ENCODE measurements at regions not wholly inside any gene's neighbourhood (a gene's known extent, or its start where the extent isn't known, plus 50 kb on each side); places are given as distances from the start of the nearest gene placed in this dataset.

GRCh38 chr3:110865934-110866333 lies 205.7 kb upstream of the NECTIN3 start:
- in situ Hi-C loops (cut with HindIII; ENCODE audit: low sequenced_read_pairs), result no loop called here
- TF ChIP-seq, protein P1, sequence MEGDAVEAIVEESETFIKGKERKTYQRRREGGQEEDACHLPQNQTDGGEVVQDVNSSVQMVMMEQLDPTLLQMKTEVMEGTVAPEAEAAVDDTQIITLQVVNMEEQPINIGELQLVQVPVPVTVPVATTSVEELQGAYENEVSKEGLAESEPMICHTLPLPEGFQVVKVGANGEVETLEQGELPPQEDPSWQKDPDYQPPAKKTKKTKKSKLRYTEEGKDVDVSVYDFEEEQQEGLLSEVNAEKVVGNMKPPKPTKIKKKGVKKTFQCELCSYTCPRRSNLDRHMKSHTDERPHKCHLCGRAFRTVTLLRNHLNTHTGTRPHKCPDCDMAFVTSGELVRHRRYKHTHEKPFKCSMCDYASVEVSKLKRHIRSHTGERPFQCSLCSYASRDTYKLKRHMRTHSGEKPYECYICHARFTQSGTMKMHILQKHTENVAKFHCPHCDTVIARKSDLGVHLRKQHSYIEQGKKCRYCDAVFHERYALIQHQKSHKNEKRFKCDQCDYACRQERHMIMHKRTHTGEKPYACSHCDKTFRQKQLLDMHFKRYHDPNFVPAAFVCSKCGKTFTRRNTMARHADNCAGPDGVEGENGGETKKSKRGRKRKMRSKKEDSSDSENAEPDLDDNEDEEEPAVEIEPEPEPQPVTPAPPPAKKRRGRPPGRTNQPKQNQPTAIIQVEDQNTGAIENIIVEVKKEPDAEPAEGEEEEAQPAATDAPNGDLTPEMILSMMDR (IDR thresholded peaks at IDR 0.05; ENCODE audit: low read depth, low read length, missing control alignments), result no peak
- no peak for DNase-seq (ENCODE audit: low read depth)
- H3K4me3 ChIP-seq (ENCODE audit: low read depth, low read length), result no peak overlapping the region

- no peak for DNase-seq (ENCODE audit: low read depth)
- H3K4me3 ChIP-seq (ENCODE audit: low read depth, low read length), result no peak overlapping the region
- TF ChIP-seq, protein P1 (IDR thresholded peaks at IDR 0.05; ENCODE audit: low read depth, low read length, missing control alignments), result no peak
- in situ Hi-C loops (cut with HindIII; ENCODE audit: low sequenced_read_pairs), result no loop called here
Measured at GRCh38 chr3:110868106-110868505, 203.5 kb upstream of the NECTIN3 start.

DNA sequence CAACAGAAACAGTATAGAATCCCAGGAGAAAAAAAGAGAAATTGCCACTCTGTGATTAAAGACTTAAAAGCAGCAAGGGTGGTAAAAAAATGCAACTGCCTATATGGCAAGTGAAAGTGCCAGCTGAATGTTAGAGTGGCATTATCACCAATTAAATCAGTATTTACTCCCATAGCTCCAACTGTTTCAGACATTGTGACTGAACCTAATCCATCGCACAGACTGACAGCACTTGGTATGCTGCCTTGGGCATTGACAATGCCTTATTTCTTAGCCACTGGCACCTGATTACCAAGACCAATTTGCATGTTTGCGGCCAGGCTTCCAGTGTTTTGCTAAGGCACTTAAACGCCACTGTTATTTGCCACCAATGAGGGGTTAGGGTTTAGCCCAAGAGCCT lies 201.9 kb upstream of the NECTIN3 start:
- TF ChIP-seq, protein P1 (IDR thresholded peaks at IDR 0.05; ENCODE audit: low read depth, low read length, missing control alignments), result no peak
- DNase-seq (ENCODE audit: low read depth), result no peak
- in situ Hi-C loops (cut with HindIII; ENCODE audit: low sequenced_read_pairs), result no loop called here
- H3K4me3 ChIP-seq (ENCODE audit: low read depth, low read length), result no peak overlapping the region

GRCh38 chr3:110871869-110872268 lies 199.7 kb upstream of the NECTIN3 start:
- TF ChIP-seq, protein P1 (IDR thresholded peaks at IDR 0.05; ENCODE audit: low read depth, low read length, missing control alignments), result no peak
- in situ Hi-C loops (cut with HindIII; ENCODE audit: low sequenced_read_pairs), result no loop called here

DNA sequence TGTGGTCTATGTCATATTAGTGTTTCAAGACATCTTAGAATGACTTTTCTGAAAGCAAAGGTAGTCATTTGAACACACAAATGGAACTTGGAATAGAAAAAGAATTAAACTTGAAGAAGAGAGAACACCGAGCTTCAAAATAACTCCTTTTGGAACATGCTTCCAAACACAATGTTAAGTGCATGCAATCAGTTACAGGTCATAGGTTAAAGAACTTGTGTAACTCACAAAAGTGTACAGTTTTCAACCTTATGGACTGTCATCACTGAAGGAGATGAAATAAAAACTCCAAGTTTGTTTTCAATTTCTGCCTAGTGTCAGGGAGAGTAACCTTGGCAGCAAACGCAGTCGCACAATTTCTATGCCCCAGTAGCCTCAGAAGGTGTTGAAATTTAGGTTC lies 192.9 kb upstream of the NECTIN3 start:
- no peak overlapping the region for H3K4me3 ChIP-seq (ENCODE audit: low read depth, low read length)
- in situ Hi-C loops (cut with HindIII; ENCODE audit: low sequenced_read_pairs), result no loop called here
- no peak for DNase-seq (ENCODE audit: low read depth)
- TF ChIP-seq, protein P1 (IDR thresholded peaks at IDR 0.05; ENCODE audit: low read depth, low read length, missing control alignments), result no peak

More at GRCh38 chr3:110871869-110872268, 199.7 kb upstream of the NECTIN3 start:
- no peak for DNase-seq (ENCODE audit: low read depth)
- H3K4me3 ChIP-seq (ENCODE audit: low read depth, low read length), result no peak overlapping the region

DNA sequence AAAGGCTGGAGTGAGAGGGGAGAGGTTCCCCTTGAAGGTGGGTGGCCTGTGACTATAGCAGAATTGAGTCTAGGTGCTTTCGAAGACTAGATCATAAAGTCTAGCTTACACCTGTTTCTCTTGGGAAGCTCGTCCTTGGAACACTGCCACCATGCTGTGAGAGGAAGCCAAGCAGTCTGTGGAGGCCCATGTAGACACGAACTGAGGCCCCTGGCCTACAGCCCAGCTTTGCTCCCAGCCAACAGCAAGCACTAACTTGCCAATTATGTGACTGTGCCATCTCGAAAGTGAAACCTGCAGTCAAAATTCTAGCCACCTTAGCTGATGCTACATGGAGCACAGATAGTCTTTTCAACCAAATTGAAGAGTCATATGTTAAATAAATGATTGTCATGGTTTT lies 190.5 kb upstream of the NECTIN3 start:
- DNase-seq (ENCODE audit: low read depth), result peak; percentile 51
- H3K4me3 ChIP-seq (ENCODE audit: low read depth, low read length), result no peak overlapping the region
- TF ChIP-seq, protein P1 (IDR thresholded peaks at IDR 0.05; ENCODE audit: low read depth, low read length, missing control alignments), result peak; percentile 11
- in situ Hi-C loops (cut with HindIII; ENCODE audit: low sequenced_read_pairs), result no loop called here

Data from astrocyte of the cerebellum (primary cell).